ENCODE measurements at regions not wholly inside any gene's neighbourhood (a gene's known extent, or its start where the extent isn't known, plus 50 kb on each side); places are given as distances from the start of the nearest gene placed in this dataset.

DNA sequence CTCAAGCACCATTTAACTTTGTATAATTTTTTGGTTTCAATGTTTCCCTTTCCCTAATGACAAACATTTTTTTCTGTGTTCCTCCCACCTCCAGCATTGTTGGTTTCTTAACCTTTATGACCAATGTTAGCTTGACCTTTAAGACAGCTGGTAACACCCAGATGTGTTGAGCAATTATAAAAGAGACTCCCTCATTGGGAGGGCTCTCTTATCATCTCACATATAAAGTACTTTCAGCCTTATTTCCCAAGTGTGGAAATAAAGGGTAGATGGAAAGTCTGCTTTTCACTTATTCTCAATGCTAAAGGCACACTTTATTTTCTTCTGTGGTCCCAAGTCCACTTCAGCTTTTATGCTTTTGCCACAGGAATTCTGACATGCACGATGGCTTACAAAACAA is 1420.4 kb downstream of the RAPGEF2 start:
- H2BK15ac ChIP-seq (ENCODE audit: low read length) = no peak overlapping the region
- no peaks in the 10 kb centered on the region for H3K36me3 ChIP-seq (ENCODE audit: control insufficient read depth in 2 of 4, insufficient read depth in 4 of 4, low read length in 3 of 4)
- no peak overlapping the region for H4K5ac ChIP-seq (ENCODE audit: insufficient read length, low read depth, low read length)
- H3K79me2 ChIP-seq (ENCODE audit: control insufficient read depth in 1 of 2, insufficient read depth in 2 of 2, low read length in 2 of 2) = no peaks in the 10 kb centered on the region
- H2BK12ac ChIP-seq (ENCODE audit: low read depth, low read length) = no peak overlapping the region
- H3K9ac ChIP-seq (replicated peaks in 1 of 4; ENCODE audit: extremely low read depth in 1 of 4, low read depth in 3 of 4, low read length in 3 of 4) = no peak overlapping the region
- no peak overlapping the region for H2AFZ ChIP-seq (ENCODE audit: low read length)
- no peak overlapping the region for H3K4me3 ChIP-seq (ENCODE audit: extremely low read depth in 1 of 4, insufficient read depth in 2 of 4, low read depth in 3 of 4, low read length in 4 of 4)
- no peak overlapping the region for H2BK20ac ChIP-seq (ENCODE audit: low read length)
- H4K8ac ChIP-seq (ENCODE audit: extremely low read depth, insufficient read depth, low read length) = no peak overlapping the region
- H3K4me2 ChIP-seq (ENCODE audit: insufficient read depth in 1 of 2, low read depth in 2 of 2, low read length in 2 of 2) = no peak overlapping the region
- no peak for DNase-seq (ENCODE audit: low read depth in 1 of 2, low spot score in 2 of 2)
- H3K4ac ChIP-seq (replicated peaks; ENCODE audit: insufficient read length, low read depth, low read length) = no peak overlapping the region
- no peak overlapping the region for H3K14ac ChIP-seq (ENCODE audit: insufficient read length)
- H4K20me1 ChIP-seq (replicated peaks in 1 of 2; ENCODE audit: control insufficient read depth in 1 of 2, insufficient read depth in 2 of 2, low read length in 2 of 2) = no peaks in the 10 kb centered on the region
- H2BK5ac ChIP-seq (ENCODE audit: low read depth, low read length) = no peak overlapping the region
- no peaks in the 10 kb centered on the region for H3K23me2 ChIP-seq (ENCODE audit: low read depth, low read length)
- no peak overlapping the region for H3K56ac ChIP-seq (replicated peaks; ENCODE audit: insufficient read length, low read depth, low read length)
- H3K23ac ChIP-seq (ENCODE audit: insufficient read length) = no peak overlapping the region
- H3K9me3 ChIP-seq (ENCODE audit: insufficient read depth in 2 of 2, low read depth in 1 of 2, low read length in 1 of 2) = peaks cover 0 to 4% of the 10 kb centered on the region in 2 experiments; a peak in 1 of 4 replicates
- ChIA-PET POLR2A (ENCODE audit: partially characterized antibody) (interaction anchor here (0.7 kb wide), 1 partner anchor 10 kb away, joined by 3 read pairs; no protein-coding TSS in a partner anchor), CTCF (ENCODE audit: partially characterized antibody) (no interaction called here)
- H2AK5ac ChIP-seq (ENCODE audit: low read depth, low read length) = no peak overlapping the region
- H3K4me1 ChIP-seq (replicated peaks in 1 of 4; ENCODE audit: control insufficient read depth in 3 of 4, insufficient read depth in 4 of 4, low read length in 3 of 4) = no peaks in the 10 kb centered on the region
- FAIRE-seq = no peak
- H3K79me1 ChIP-seq (ENCODE audit: low read depth, low read length) = no peaks in the 10 kb centered on the region
- no peak overlapping the region for H2BK120ac ChIP-seq (replicated peaks; ENCODE audit: low read depth, low read length)
- no peak overlapping the region for H3K27ac ChIP-seq (ENCODE audit: low read depth, low read length)
- H3K27me3 ChIP-seq (replicated peaks in 1 of 4; ENCODE audit: control insufficient read depth in 3 of 4, extremely low read depth in 1 of 4, insufficient read depth in 3 of 4, low read length in 3 of 4) = no peaks in the 10 kb centered on the region
- H3K18ac ChIP-seq (ENCODE audit: extremely low read depth, low read length) = no peak overlapping the region
- WGBS, 2 experiments (ENCODE audit: extremely low coverage in 1 of 2, insufficient coverage in 1 of 2, insufficient read length in 1 of 2, insufficient replicate concordance in 2 of 2, low coverage in 1 of 2, low lambda C conversion rate in 2 of 2, missing lambda C conversion rate in 1 of 2) = 83% methylated on average over 1 of the region's 1 CpG; no CpG with 5 or more reads in 1 of the 2 experiments
- H4K91ac ChIP-seq (replicated peaks; ENCODE audit: insufficient read length, low read length) = no peak overlapping the region
- TF ChIP-seq FOSL1 (IDR thresholded peaks at IDR 0.05; ENCODE audit: insufficient read depth, low read depth, low read length) = no peak
- TF ChIP-seq, protein P1, sequence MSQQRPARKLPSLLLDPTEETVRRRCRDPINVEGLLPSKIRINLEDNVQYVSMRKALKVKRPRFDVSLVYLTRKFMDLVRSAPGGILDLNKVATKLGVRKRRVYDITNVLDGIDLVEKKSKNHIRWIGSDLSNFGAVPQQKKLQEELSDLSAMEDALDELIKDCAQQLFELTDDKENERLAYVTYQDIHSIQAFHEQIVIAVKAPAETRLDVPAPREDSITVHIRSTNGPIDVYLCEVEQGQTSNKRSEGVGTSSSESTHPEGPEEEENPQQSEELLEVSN (IDR thresholded peaks at IDR 0.05) = no peak
- no peak for TF ChIP-seq SRF (IDR thresholded peaks at IDR 0.05; ENCODE audit: low read depth, low read length)
- TF ChIP-seq, protein P2, sequence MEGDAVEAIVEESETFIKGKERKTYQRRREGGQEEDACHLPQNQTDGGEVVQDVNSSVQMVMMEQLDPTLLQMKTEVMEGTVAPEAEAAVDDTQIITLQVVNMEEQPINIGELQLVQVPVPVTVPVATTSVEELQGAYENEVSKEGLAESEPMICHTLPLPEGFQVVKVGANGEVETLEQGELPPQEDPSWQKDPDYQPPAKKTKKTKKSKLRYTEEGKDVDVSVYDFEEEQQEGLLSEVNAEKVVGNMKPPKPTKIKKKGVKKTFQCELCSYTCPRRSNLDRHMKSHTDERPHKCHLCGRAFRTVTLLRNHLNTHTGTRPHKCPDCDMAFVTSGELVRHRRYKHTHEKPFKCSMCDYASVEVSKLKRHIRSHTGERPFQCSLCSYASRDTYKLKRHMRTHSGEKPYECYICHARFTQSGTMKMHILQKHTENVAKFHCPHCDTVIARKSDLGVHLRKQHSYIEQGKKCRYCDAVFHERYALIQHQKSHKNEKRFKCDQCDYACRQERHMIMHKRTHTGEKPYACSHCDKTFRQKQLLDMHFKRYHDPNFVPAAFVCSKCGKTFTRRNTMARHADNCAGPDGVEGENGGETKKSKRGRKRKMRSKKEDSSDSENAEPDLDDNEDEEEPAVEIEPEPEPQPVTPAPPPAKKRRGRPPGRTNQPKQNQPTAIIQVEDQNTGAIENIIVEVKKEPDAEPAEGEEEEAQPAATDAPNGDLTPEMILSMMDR (IDR thresholded peaks at IDR 0.05; ENCODE audit: control extremely low read depth in 1 of 3, insufficient read depth in 1 of 3, low read depth in 1 of 3, low read length in 3 of 3) = no peak
- TF ChIP-seq JUN (IDR thresholded peaks at IDR 0.05; ENCODE audit: low read depth, low read length) = no peak
- no peak for TF ChIP-seq RFX5 (IDR thresholded peaks at IDR 0.05; ENCODE audit: borderline replicate concordance, low read depth, low read length)
- no peak for TF ChIP-seq BACH1 (IDR thresholded peaks at IDR 0.05; ENCODE audit: low read length)
- TF ChIP-seq EGR1 (IDR thresholded peaks at IDR 0.05; ENCODE audit: borderline replicate concordance, low read depth, low read length) = no peak
- TF ChIP-seq GTF2F1 (IDR thresholded peaks at IDR 0.05; ENCODE audit: borderline replicate concordance, low read depth, low read length) = no peak
- no peak for TF ChIP-seq POLR2A (IDR thresholded peaks at IDR 0.05; ENCODE audit: control extremely low read depth in 1 of 2, low read depth in 2 of 2, low read length in 2 of 2)
- no peak for TF ChIP-seq CBX8 (IDR thresholded peaks at IDR 0.05; ENCODE audit: borderline replicate concordance, low read depth, low read length)
- TF ChIP-seq TBP (IDR thresholded peaks at IDR 0.05; ENCODE audit: low read depth, low read length) = no peak
- no peak for TF ChIP-seq SP2 (IDR thresholded peaks at IDR 0.05; ENCODE audit: low read length)

Data from H1 (cell line).